Osteoblast (primary cell): ENCODE measurements at regions not wholly inside any gene's neighbourhood (a gene's known extent, or its start where the extent isn't known, plus 50 kb on each side); places are given as distances from the start of the nearest gene placed in this dataset.

Experiments used
- DNase-seq: peaks from one replicate; pipeline ENCODE4 v3.0.0; 2011; ENCODE audit warnings: low spot score, mixed read lengths; ENCODE audit not compliant: insufficient read length; ENCODE audit errors: missing footprints
- H2AFZ ChIP-seq: 2 replicates; pipeline ENCODE4 v1.6.0; 2011; ENCODE audit warnings: mild to moderate bottlenecking, low read length
- H3K27ac ChIP-seq: 2 replicates; pipeline ENCODE4 v1.5.1; 2011; ENCODE audit warnings: mild to moderate bottlenecking, low read depth, low read length, moderate library complexity
- H3K27me3 ChIP-seq: 2 replicates; pipeline ENCODE4 v1.6.0; 2012; ENCODE audit warnings: mild to moderate bottlenecking, control low read depth, inconsistent platforms, low read length, moderate library complexity; ENCODE audit not compliant: insufficient read depth
- H3K36me3 ChIP-seq: 2 replicates; pipeline ENCODE4 v1.5.1; 2011; ENCODE audit warnings: mild to moderate bottlenecking, low read length, control low read depth, moderate library complexity; ENCODE audit not compliant: insufficient read depth
- H3K4me1 ChIP-seq: 2 replicates; pipeline ENCODE4 v1.5.1; 2011; ENCODE audit warnings: mild to moderate bottlenecking, low read length, control low read depth, moderate library complexity; ENCODE audit not compliant: insufficient read depth
- H3K4me2 ChIP-seq: 2 replicates; pipeline ENCODE4 v1.6.0; 2011; ENCODE audit warnings: mild to moderate bottlenecking, low read length; ENCODE audit not compliant: insufficient read depth
- H3K4me3 ChIP-seq: fragments of 200-600 bp; sonication (generic); 3 replicates; pipeline ENCODE4 v1.5.1; 2012; ENCODE audit warnings: mild to moderate bottlenecking, low read length, inconsistent platforms; ENCODE audit not compliant: insufficient read depth
- H3K79me2 ChIP-seq: 2 replicates; pipeline ENCODE4 v1.6.0; 2012; ENCODE audit warnings: mild to moderate bottlenecking, low read length, control low read depth, inconsistent platforms; ENCODE audit not compliant: insufficient read depth
- H3K9me3 ChIP-seq: 2 replicates; pipeline ENCODE4 v1.5.1; 2011; ENCODE audit warnings: low read depth, low read length, control low read depth
- H4K20me1 ChIP-seq: 2 replicates; pipeline ENCODE4 v1.6.0; 2012; ENCODE audit warnings: mild to moderate bottlenecking, low read length, control low read depth; ENCODE audit not compliant: insufficient read depth
- TF ChIP-seq, protein P1 (sequence below): IDR thresholded peaks from 2 replicates; pipeline ENCODE4 v1.5.1; 2011; ENCODE audit warnings: mild to moderate bottlenecking, low read depth, low read length, moderate library complexity; ENCODE audit errors: extremely low read depth

GRCh38 chr2:6067806-6068205 lies 375.6 kb downstream of the SOX11 start:
- Histone ChIP-seq H3K4me2 (no peak overlapping the region), H4K20me1 (no peaks in the 10 kb centered on the region), H3K4me1 (no peaks in the 10 kb centered on the region), H3K4me3 (no peak overlapping the region), H3K27ac (no peak overlapping the region), H3K36me3 (no peaks in the 10 kb centered on the region), H3K27me3 (no peaks in the 10 kb centered on the region), H2AFZ (no peak overlapping the region), H3K79me2 (no peaks in the 10 kb centered on the region), H3K9me3 (peaks cover 2% of the 10 kb centered on the region)
- TF ChIP-seq, protein P1, sequence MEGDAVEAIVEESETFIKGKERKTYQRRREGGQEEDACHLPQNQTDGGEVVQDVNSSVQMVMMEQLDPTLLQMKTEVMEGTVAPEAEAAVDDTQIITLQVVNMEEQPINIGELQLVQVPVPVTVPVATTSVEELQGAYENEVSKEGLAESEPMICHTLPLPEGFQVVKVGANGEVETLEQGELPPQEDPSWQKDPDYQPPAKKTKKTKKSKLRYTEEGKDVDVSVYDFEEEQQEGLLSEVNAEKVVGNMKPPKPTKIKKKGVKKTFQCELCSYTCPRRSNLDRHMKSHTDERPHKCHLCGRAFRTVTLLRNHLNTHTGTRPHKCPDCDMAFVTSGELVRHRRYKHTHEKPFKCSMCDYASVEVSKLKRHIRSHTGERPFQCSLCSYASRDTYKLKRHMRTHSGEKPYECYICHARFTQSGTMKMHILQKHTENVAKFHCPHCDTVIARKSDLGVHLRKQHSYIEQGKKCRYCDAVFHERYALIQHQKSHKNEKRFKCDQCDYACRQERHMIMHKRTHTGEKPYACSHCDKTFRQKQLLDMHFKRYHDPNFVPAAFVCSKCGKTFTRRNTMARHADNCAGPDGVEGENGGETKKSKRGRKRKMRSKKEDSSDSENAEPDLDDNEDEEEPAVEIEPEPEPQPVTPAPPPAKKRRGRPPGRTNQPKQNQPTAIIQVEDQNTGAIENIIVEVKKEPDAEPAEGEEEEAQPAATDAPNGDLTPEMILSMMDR, result no peak
- no peak for DNase-seq

DNA sequence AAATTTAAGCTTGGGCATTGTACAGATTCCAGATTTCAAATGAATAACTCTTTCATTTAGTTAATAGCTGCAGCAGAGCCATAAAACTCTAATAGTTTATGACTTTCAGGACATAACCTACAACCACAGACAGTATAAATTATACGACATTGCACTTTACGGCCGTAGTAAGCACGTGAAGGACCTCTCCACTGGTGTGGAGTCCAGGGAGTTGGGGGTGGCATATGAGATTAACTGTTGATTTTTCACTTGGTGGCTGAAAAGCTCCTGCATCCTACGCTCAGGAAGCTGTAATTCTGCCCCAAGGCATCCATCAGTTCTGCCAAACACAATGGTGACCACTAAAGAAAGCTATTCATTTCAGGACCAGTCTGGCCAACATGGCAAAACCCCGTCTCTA lies 376.2 kb downstream of the SOX11 start:
- Histone ChIP-seq H3K9me3 (peaks cover 2% of the 10 kb centered on the region), H4K20me1 (no peaks in the 10 kb centered on the region), H3K79me2 (no peaks in the 10 kb centered on the region), H3K4me2 (no peak overlapping the region), H3K4me1 (no peaks in the 10 kb centered on the region), H3K4me3 (no peak overlapping the region), H3K27ac (no peak overlapping the region), H3K27me3 (no peaks in the 10 kb centered on the region), H2AFZ (no peak overlapping the region), H3K36me3 (no peaks in the 10 kb centered on the region)
- TF ChIP-seq, protein P1, result no peak
- no peak for DNase-seq

DNA sequence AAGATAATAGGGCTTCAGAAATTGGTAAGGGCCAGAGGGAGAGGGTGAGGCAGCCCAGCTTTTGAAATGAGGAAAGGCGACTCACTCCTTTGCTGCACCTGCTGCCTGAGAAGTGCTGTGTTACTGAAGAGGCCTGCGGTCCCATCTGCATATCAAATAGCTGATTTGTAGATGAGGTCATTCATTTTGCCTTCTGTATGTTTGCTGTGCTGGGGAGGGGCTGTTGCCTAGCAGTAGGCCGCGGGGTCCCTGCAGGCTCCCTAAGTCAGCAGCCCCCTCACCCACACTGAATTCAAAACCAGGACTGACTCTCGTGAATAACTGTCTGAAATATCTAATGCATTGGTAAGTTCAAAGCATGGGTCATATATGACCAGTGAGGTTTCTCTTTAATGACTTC lies 377.2 kb downstream of the SOX11 start:
- Histone ChIP-seq H2AFZ (no peak overlapping the region), H3K9me3 (peaks cover under 1% of the 10 kb centered on the region), H3K4me1 (peaks cover 3% of the 10 kb centered on the region), H3K36me3 (no peaks in the 10 kb centered on the region), H4K20me1 (no peaks in the 10 kb centered on the region), H3K27ac (no peak overlapping the region), H3K79me2 (no peaks in the 10 kb centered on the region), H3K4me2 (no peak overlapping the region), H3K27me3 (no peaks in the 10 kb centered on the region), H3K4me3 (no peak overlapping the region)
- TF ChIP-seq, protein P1, result no peak
- no peak for DNase-seq

DNA sequence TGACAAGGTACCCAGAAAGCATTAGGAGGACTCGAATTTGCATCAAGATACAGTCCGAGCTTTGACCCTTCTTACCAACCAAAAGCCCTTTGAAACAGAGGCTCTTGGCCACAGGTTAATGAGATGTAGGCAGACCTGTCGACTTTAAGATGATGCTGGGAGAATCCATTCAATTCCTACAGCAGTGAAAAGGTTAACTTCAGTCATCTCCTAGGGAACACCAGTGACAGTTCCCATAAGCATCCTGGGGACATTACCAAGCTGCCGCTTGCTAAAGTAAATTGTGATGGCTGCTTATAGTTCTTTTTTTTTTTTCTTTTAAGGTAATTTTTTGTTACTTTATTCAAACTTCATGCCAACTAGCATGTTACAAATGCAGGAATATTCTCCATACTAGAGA lies 379.3 kb downstream of the SOX11 start:
- no peak for DNase-seq
- Histone ChIP-seq H3K4me3 (no peak overlapping the region), H2AFZ (no peak overlapping the region), H3K4me1 (peaks cover 3% of the 10 kb centered on the region), H4K20me1 (no peaks in the 10 kb centered on the region), H3K27me3 (no peaks in the 10 kb centered on the region), H3K27ac (no peak overlapping the region), H3K36me3 (no peaks in the 10 kb centered on the region), H3K79me2 (no peaks in the 10 kb centered on the region), H3K9me3 (no peaks in the 10 kb centered on the region), H3K4me2 (no peak overlapping the region)
- TF ChIP-seq, protein P1, result no peak
